Hepatocyte (in vitro differentiated cells): ENCODE measurements at regions not wholly inside any gene's neighbourhood (a gene's known extent, or its start where the extent isn't known, plus 50 kb on each side); places are given as distances from the start of the nearest gene placed in this dataset.

ENCODE experiments used
- DNase-seq: peaks from one replicate; pipeline ENCODE4 v3.0.0-alpha.2; 2016; ENCODE audit warnings: low spot score
- H2AFZ ChIP-seq: fragments of 200-600 bp; sonication (generic); 2 replicates; pipeline ENCODE4 v1.6.0; 2016; ENCODE audit warnings: antibody characterized with exemption, mild to moderate bottlenecking
- H3K27ac ChIP-seq: fragments of 200-600 bp; sonication (generic); 2 replicates; pipeline ENCODE4 v1.5.1; 2016; ENCODE audit warnings: mild to moderate bottlenecking
- H3K27me3 ChIP-seq: fragments of 200-600 bp; sonication (generic); 2 replicates; pipeline ENCODE4 v1.6.1; 2016
- H3K36me3 ChIP-seq: fragments of 200-600 bp; sonication (generic); replicated peaks from 2 replicates; pipeline ENCODE4 v1.5.1; 2016; ENCODE audit warnings: low read depth; ENCODE audit not compliant: insufficient read depth
- H3K4me1 ChIP-seq: fragments of 200-600 bp; sonication (generic); 2 replicates; pipeline ENCODE4 v1.5.1; 2016; ENCODE audit warnings: mild to moderate bottlenecking, moderate library complexity; ENCODE audit not compliant: insufficient read depth
- H3K4me2 ChIP-seq: fragments of 200-600 bp; sonication (generic); 2 replicates; pipeline ENCODE4 v1.6.0; 2016
- H3K4me3 ChIP-seq: fragments of 200-600 bp; sonication (generic); 2 replicates; pipeline ENCODE4 v1.5.1; 2016; ENCODE audit warnings: mild to moderate bottlenecking
- H3K79me2 ChIP-seq: fragments of 200-600 bp; sonication (generic); 2 replicates; pipeline ENCODE4 v1.6.0; 2017; ENCODE audit warnings: mild to moderate bottlenecking
- H3K9me2 ChIP-seq: fragments of 200-600 bp; sonication (generic); replicated peaks from 2 replicates; pipeline ENCODE4 v1.6.0; 2017; ENCODE audit warnings: mild to moderate bottlenecking; ENCODE audit not compliant: insufficient read depth
- H3K9me3 ChIP-seq: fragments of 200-600 bp; sonication (generic); 2 replicates; pipeline ENCODE4 v1.5.1; 2016; ENCODE audit warnings: low read depth, mild to moderate bottlenecking
- H4K20me1 ChIP-seq: fragments of 200-600 bp; sonication (generic); 2 replicates; pipeline ENCODE4 v1.6.0; 2016; ENCODE audit warnings: mild to moderate bottlenecking; ENCODE audit not compliant: insufficient read depth, poor library complexity, severe bottlenecking
- CTCF ChIP-seq: fragments of 200-600 bp; sonication (generic); IDR thresholded peaks from 2 replicates; pipeline ENCODE4 v1.5.1; 2016; ENCODE audit warnings: antibody characterized with exemption, mild to moderate bottlenecking; ENCODE audit not compliant: poor library complexity
- EZH2 ChIP-seq: fragments of 200-600 bp; sonication (generic); IDR thresholded peaks from 2 replicates; pipeline ENCODE4 v1.6.1; 2016; ENCODE audit warnings: antibody characterized with exemption, mild to moderate bottlenecking, borderline replicate concordance
- EZH2phosphoT487 ChIP-seq: fragments of 200-600 bp; sonication (generic); IDR thresholded peaks from one replicate; pipeline ENCODE4 v1.6.1; 2018; ENCODE audit warnings: antibody characterized with exemption, mild to moderate bottlenecking, low read depth, moderate library complexity; ENCODE audit not compliant: unreplicated experiment, severe bottlenecking
- WGBS: methylation state at CpG from one replicate; pipeline ENCODE4 v1.1.6; 2016; ENCODE audit warnings: low lambda C conversion rate; ENCODE audit errors: missing lambda C conversion rate; 5-methylcytosine and 5-hydroxymethylcytosine counted together

- no peak overlapping the region for H2AFZ ChIP-seq
Observed at GRCh38 chr2:145029873-145030272, 510.0 kb upstream of the ZEB2 start.

GRCh38 chr2:145029081-145029480 lies 509.2 kb upstream of the ZEB2 start:
- Histone ChIP-seq H3K9me3 (no peaks in the 10 kb centered on the region), H3K36me3 (no peaks in the 10 kb centered on the region), H3K4me2 (no peak overlapping the region), H3K27ac (no peak overlapping the region), H3K4me3 (no peak overlapping the region), H3K4me1 (peaks cover 12% of the 10 kb centered on the region), H3K79me2 (no peaks in the 10 kb centered on the region), H2AFZ (no peak overlapping the region), H3K9me2 (no peaks in the 10 kb centered on the region), H3K27me3 (no peaks in the 10 kb centered on the region), H4K20me1 (no peaks in the 10 kb centered on the region)
- no peak for DNase-seq
- TF ChIP-seq EZH2phosphoT487 = no peak
- TF ChIP-seq EZH2 = no peak
- TF ChIP-seq CTCF = no peak
- WGBS = 88% methylated on average over 5 of the region's 5 CpGs

More at GRCh38 chr2:145029873-145030272, 510.0 kb upstream of the ZEB2 start:
- no peak for TF ChIP-seq EZH2phosphoT487
- no peak for TF ChIP-seq CTCF
- no peak for TF ChIP-seq EZH2
- no peaks in the 10 kb centered on the region for H3K27me3 ChIP-seq
- no peaks in the 10 kb centered on the region for H3K9me2 ChIP-seq
- no peak for DNase-seq
- H3K4me1 ChIP-seq = peaks cover 12% of the 10 kb centered on the region
- no peak overlapping the region for H3K4me2 ChIP-seq
- no peaks in the 10 kb centered on the region for H3K36me3 ChIP-seq
- no peak overlapping the region for H3K4me3 ChIP-seq
- no peaks in the 10 kb centered on the region for H3K79me2 ChIP-seq
- H4K20me1 ChIP-seq = no peaks in the 10 kb centered on the region
- no peaks in the 10 kb centered on the region for H3K9me3 ChIP-seq
- 76% methylated on average over 3 of the region's 3 CpGs for WGBS
- no peak overlapping the region for H3K27ac ChIP-seq

GRCh38 chr2:145028101-145028920 lies 508.4 kb upstream of the ZEB2 start:
- Histone ChIP-seq H3K4me1 (peaks cover 12% of the 10 kb centered on the region), H3K4me3 (no peak overlapping the region), H3K36me3 (no peaks in the 10 kb centered on the region), H3K79me2 (no peaks in the 10 kb centered on the region), H3K27me3 (no peaks in the 10 kb centered on the region), H3K9me2 (no peaks in the 10 kb centered on the region), H4K20me1 (no peaks in the 10 kb centered on the region), H3K27ac (no peak overlapping the region), H3K4me2 (peak overlapping the region; percentile 14), H3K9me3 (no peaks in the 10 kb centered on the region), H2AFZ (no peak overlapping the region)
- TF ChIP-seq EZH2phosphoT487 = no peak
- TF ChIP-seq CTCF = no peak
- no peak for TF ChIP-seq EZH2
- 60% methylated on average over 8 of the region's 8 CpGs for WGBS
- DNase-seq = no peak
